Prostate gland (tissue), 2 donors: ENCODE measurements at regions not wholly inside any gene's neighbourhood (a gene's known extent, or its start where the extent isn't known, plus 50 kb on each side); places are given as distances from the start of the nearest gene placed in this dataset.

ENCODE experiments used
- DNase-seq: peaks from one replicate; pipeline ENCODE4 v3.0.0-alpha.2; 2019; ENCODE audit warnings: low spot score
- H3K27ac ChIP-seq, 2 donors: fragments of 200-600 bp; sonication (generic); 2 replicates each; pipeline ENCODE4 v1.5.1; 2017 to 2019
- H3K27me3 ChIP-seq: fragments of 200-600 bp; sonication (generic); replicated peaks from 2 replicates; pipeline ENCODE4 v1.5.1; 2019; ENCODE audit not compliant: insufficient read depth
- H3K36me3 ChIP-seq, 2 donors: fragments of 200-600 bp; sonication (generic); 1 replicate in 1 of 2; 2 replicates in 1 of 2; pipeline versions ENCODE4 v1.5.1 to v1.8.1; 2017 to 2019
- H3K4me1 ChIP-seq: fragments of 200-600 bp; sonication (generic); replicated peaks from 2 replicates; pipeline ENCODE4 v1.5.1; 2019
- H3K4me3 ChIP-seq, 2 donors: fragments of 200-600 bp; sonication (generic); 2 replicates each; pipeline ENCODE4 v1.5.1; 2017 to 2019
- H3K9me3 ChIP-seq: fragments of 200-600 bp; sonication (generic); 2 replicates; pipeline ENCODE4 v1.5.1; 2017
- CTCF ChIP-seq, 4 experiments: fragments of 200-600 bp in 2 of 4; fragments of 450-650 bp in 2 of 4; sonication (generic) in 2 of 4; IDR thresholded peaks; 1 replicate in 3 of 4; 2 replicates in 1 of 4; pipeline ENCODE4 v1.5.1; 2016 to 2019; ENCODE audit warnings: antibody characterized with exemption in 4 of 4, mild to moderate bottlenecking in 2 of 4, moderate library complexity in 2 of 4
- POLR2A ChIP-seq: fragments of 450-650 bp; IDR thresholded peaks from one replicate; pipeline ENCODE4 v1.6.1; 2016; ENCODE audit warnings: antibody characterized with exemption, mild to moderate bottlenecking
- POLR2AphosphoS5 ChIP-seq: sonication (generic); formaldehyde crosslinking; IDR thresholded peaks from one replicate; pipeline ENCODE4 v1.6.1; 2017; ENCODE audit warnings: antibody characterized with exemption
- WGBS: methylation state at CpG from one replicate; pipeline ENCODE4 v1.1.5; 2018; 5-methylcytosine and 5-hydroxymethylcytosine counted together
- intact Hi-C: fragments of 100-400 bp; cut with DNase I; formaldehyde crosslinking; loops from one replicate; pipeline ENCODE4 v1.14.2; 2022

- Histone ChIP-seq H3K4me1 (no peaks in the 10 kb centered on the region), H3K9me3 (no peaks in the 10 kb centered on the region), H3K27ac (no peak overlapping the region), H3K36me3 (no peaks in the 10 kb centered on the region), H3K27me3 (no peaks in the 10 kb centered on the region), H3K4me3 (no peak overlapping the region)
- intact Hi-C loops: no loop called here
- TF ChIP-seq POLR2AphosphoS5: no peak
- no peak for DNase-seq
These were observed 377.8 kb downstream of the LNPK start for GRCh38 chr2:175624211-175624761.

- no peak for DNase-seq
- Histone ChIP-seq H3K36me3 (no peaks in the 10 kb centered on the region), H3K27ac (no peak overlapping the region), H3K4me1 (no peaks in the 10 kb centered on the region), H3K4me3 (no peak overlapping the region), H3K9me3 (no peaks in the 10 kb centered on the region), H3K27me3 (no peaks in the 10 kb centered on the region)
- WGBS: 90% methylated on average over 2 of the region's 2 CpGs
- TF ChIP-seq CTCF (IDR thresholded peaks at IDR 0.05) (no peak), POLR2AphosphoS5 (no peak), POLR2A (no peak)
- intact Hi-C loops: no loop called here
These were observed 380.2 kb downstream of the LNPK start for GRCh38 chr2:175621821-175622220.

- no peaks in the 10 kb centered on the region for H3K36me3 ChIP-seq
- intact Hi-C loops: no loop called here
- TF ChIP-seq POLR2A (no peak), CTCF (IDR thresholded peaks at IDR 0.05) (no peak), POLR2AphosphoS5 (no peak)
- no peak overlapping the region for H3K4me3 ChIP-seq
- H3K27ac ChIP-seq: no peak overlapping the region
- WGBS: 12% methylated on average over 2 of the region's 2 CpGs
- no peaks in the 10 kb centered on the region for H3K9me3 ChIP-seq
- no peaks in the 10 kb centered on the region for H3K27me3 ChIP-seq
- no peaks in the 10 kb centered on the region for H3K4me1 ChIP-seq
- no peak for DNase-seq
These were observed 382.0 kb downstream of the LNPK start for GRCh38 chr2:175620106-175620505.

- intact Hi-C loops: no loop called here
- no peaks in the 10 kb centered on the region for H3K4me1 ChIP-seq
- H3K36me3 ChIP-seq: no peaks in the 10 kb centered on the region
- H3K27me3 ChIP-seq: no peaks in the 10 kb centered on the region
- TF ChIP-seq POLR2A (no peak), POLR2AphosphoS5 (no peak), CTCF (IDR thresholded peaks at IDR 0.05) (no peak)
- DNase-seq: no peak
- no peaks in the 10 kb centered on the region for H3K9me3 ChIP-seq
- no peak overlapping the region for H3K27ac ChIP-seq
- no peak overlapping the region for H3K4me3 ChIP-seq
- 30% methylated on average over 2 of the region's 2 CpGs for WGBS
These were observed 382.7 kb downstream of the LNPK start for GRCh38 chr2:175619179-175620045.

GRCh38 chr2:175612280-175612679 lies 389.8 kb downstream of the LNPK start:
- H3K36me3 ChIP-seq: no peaks in the 10 kb centered on the region
- H3K27me3 ChIP-seq: no peaks in the 10 kb centered on the region
- H3K9me3 ChIP-seq: no peaks in the 10 kb centered on the region
- no peak for DNase-seq
- H3K4me3 ChIP-seq: no peak overlapping the region
- WGBS: 78% methylated on average over 6 of the region's 6 CpGs
- TF ChIP-seq CTCF (IDR thresholded peaks at IDR 0.05) (no peak), POLR2AphosphoS5 (no peak), POLR2A (no peak)
- H3K27ac ChIP-seq: no peak overlapping the region
- intact Hi-C loops: no loop called here
- no peaks in the 10 kb centered on the region for H3K4me1 ChIP-seq
